Mesothelial cell of epicardium (in vitro differentiated cells): ENCODE measurements at regions not wholly inside any gene's neighbourhood (a gene's known extent, or its start where the extent isn't known, plus 50 kb on each side); places are given as distances from the start of the nearest gene placed in this dataset.
A peak's percentile ranks its signal among the peaks of the same experiment; 100 is the strongest.

Source experiments
- DNase-seq, 2 experiments: peaks; one replicate each; pipeline ENCODE4 v3.0.0; 2021; ENCODE audit warnings: low spot score in 2 of 2; ENCODE audit not compliant: unreplicated experiment in 2 of 2
- H3K27ac Mint-ChIP-seq: 2 replicates; pipeline ENCODE4 v1.8.0; 2021; ENCODE audit warnings: mixed read lengths
- H3K27me3 Mint-ChIP-seq: 2 replicates; pipeline ENCODE4 v1.8.0; 2021; ENCODE audit warnings: low read depth, mixed read lengths
- H3K36me3 Mint-ChIP-seq: 2 replicates; pipeline ENCODE4 v1.8.0; 2021; ENCODE audit warnings: mixed read lengths
- H3K4me1 Mint-ChIP-seq: 2 replicates; pipeline ENCODE4 v1.8.0; 2021; ENCODE audit warnings: mixed read lengths
- H3K4me3 Mint-ChIP-seq: 2 replicates; pipeline ENCODE4 v1.8.0; 2021; ENCODE audit warnings: mild to moderate bottlenecking, moderate library complexity, mixed read lengths
- H3K9me3 Mint-ChIP-seq: 2 replicates; pipeline ENCODE4 v1.8.0; 2021; ENCODE audit warnings: mixed read lengths
- CTCF ChIP-seq: fragments of 200-600 bp; sonication (generic); IDR thresholded peaks from one replicate; pipeline ENCODE4 v1.5.0; 2021; ENCODE audit warnings: antibody characterized with exemption; ENCODE audit not compliant: unreplicated experiment

GRCh38 chr5:142259758-142260157 is 65.1 kb downstream of the SPRY4 start:
- Mint-ChIP-seq H3K9me3 (peaks cover 6% of the 10 kb centered on the region), H3K4me3 (no peak overlapping the region), H3K27ac (no peak overlapping the region), H3K4me1 (no peaks in the 10 kb centered on the region), H3K27me3 (no peaks in the 10 kb centered on the region), H3K36me3 (peaks cover 2% of the 10 kb centered on the region)
- DNase-seq = no peak
- TF ChIP-seq CTCF = no peak

- no peaks in the 10 kb centered on the region for H3K27me3 Mint-ChIP-seq
- DNase-seq = no peak
- H3K27ac Mint-ChIP-seq = no peak overlapping the region
- H3K4me3 Mint-ChIP-seq = no peak overlapping the region
- peaks cover 2% of the 10 kb centered on the region for H3K36me3 Mint-ChIP-seq
- TF ChIP-seq CTCF = no peak
- H3K4me1 Mint-ChIP-seq = no peaks in the 10 kb centered on the region
- peaks cover 6% of the 10 kb centered on the region for H3K9me3 Mint-ChIP-seq
Measured at GRCh38 chr5:142255831-142256230, 69.0 kb downstream of the SPRY4 start.

GRCh38 chr5:142254431-142254830 is 70.4 kb downstream of the SPRY4 start:
- Mint-ChIP-seq H3K4me3 (no peak overlapping the region), H3K4me1 (no peaks in the 10 kb centered on the region), H3K27me3 (no peaks in the 10 kb centered on the region), H3K9me3 (peaks cover 6% of the 10 kb centered on the region), H3K27ac (no peak overlapping the region), H3K36me3 (peaks cover 2% of the 10 kb centered on the region)
- no peak for DNase-seq
- TF ChIP-seq CTCF = no peak

- no peak for DNase-seq
- peaks cover 6% of the 10 kb centered on the region for H3K9me3 Mint-ChIP-seq
- no peak overlapping the region for H3K27ac Mint-ChIP-seq
- H3K27me3 Mint-ChIP-seq = no peaks in the 10 kb centered on the region
- H3K4me3 Mint-ChIP-seq = no peak overlapping the region
- peaks cover 2% of the 10 kb centered on the region for H3K36me3 Mint-ChIP-seq
- H3K4me1 Mint-ChIP-seq = peaks cover 4% of the 10 kb centered on the region
- TF ChIP-seq CTCF = no peak
Measured at GRCh38 chr5:142253938-142254337, 70.9 kb downstream of the SPRY4 start.

GRCh38 chr5:142250119-142250518 is 74.7 kb downstream of the SPRY4 start:
- no peaks in the 10 kb centered on the region for H3K9me3 Mint-ChIP-seq
- H3K27ac Mint-ChIP-seq = no peak overlapping the region
- no peaks in the 10 kb centered on the region for H3K27me3 Mint-ChIP-seq
- no peak for DNase-seq
- H3K36me3 Mint-ChIP-seq = no peaks in the 10 kb centered on the region
- no peak overlapping the region for H3K4me3 Mint-ChIP-seq
- H3K4me1 Mint-ChIP-seq = peaks cover 21% of the 10 kb centered on the region
- TF ChIP-seq CTCF = no peak

- Mint-ChIP-seq H3K4me3 (no peak overlapping the region), H3K27ac (peak overlapping the region; percentile 68), H3K27me3 (no peaks in the 10 kb centered on the region), H3K4me1 (peaks cover 21% of the 10 kb centered on the region), H3K9me3 (no peaks in the 10 kb centered on the region), H3K36me3 (no peaks in the 10 kb centered on the region)
- no peak for TF ChIP-seq CTCF
- no peak for DNase-seq
Measured at GRCh38 chr5:142248853-142249462, 75.9 kb downstream of the SPRY4 start.
